OCI-LY3 (cell line): ENCODE measurements at regions not wholly inside any gene's neighbourhood (a gene's known extent, or its start where the extent isn't known, plus 50 kb on each side); places are given as distances from the start of the nearest gene placed in this dataset.
"Not testable (repeated sequence)": the region's sequence is repeated elsewhere in the genome, so short reads cannot be mapped to it uniquely, and the experiment has no call there.

Source experiments
- H2AFZ ChIP-seq: fragments of 200-600, 300-600 bp; shearing (Covaris generic); 2 replicates; pipeline ENCODE4 v1.6.0; 2014; ENCODE audit warnings: antibody characterized with exemption, low read depth, low read length
- H3K27ac ChIP-seq: fragments of 200-600, 300-600 bp; sonication (generic); 2 replicates; pipeline ENCODE4 v1.5.1; 2014; ENCODE audit warnings: mild to moderate bottlenecking, low read length, moderate library complexity, mixed read lengths
- H3K27me3 ChIP-seq: fragments of 200-600, 300-600 bp; sonication (generic); 2 replicates; pipeline ENCODE4 v1.6.1; 2014; ENCODE audit warnings: low read depth, low read length, mixed read lengths
- H3K36me3 ChIP-seq: fragments of 200-600, 300-600 bp; sonication (generic); replicated peaks from 2 replicates; pipeline ENCODE3; 2014; ENCODE audit warnings: low read depth, low read length, mixed read lengths
- H3K4me1 ChIP-seq: fragments of 300-600, 200-600 bp; sonication (generic); 2 replicates; pipeline ENCODE4 v1.6.1; 2014; ENCODE audit warnings: low read length, mixed read lengths
- H3K4me2 ChIP-seq: fragments of 200-600, 300-600 bp; sonication (generic); 2 replicates; pipeline ENCODE4 v1.6.1; 2014; ENCODE audit warnings: low read length, mixed read lengths
- H3K4me3 ChIP-seq: fragments of 300-600, 200-600 bp; sonication (generic); 2 replicates; pipeline ENCODE4 v1.5.1; 2014; ENCODE audit warnings: antibody characterized with exemption, mild to moderate bottlenecking, low read length, moderate library complexity
- H3K79me2 ChIP-seq: fragments of 300-600, 200-600 bp; shearing (Covaris generic); 2 replicates; pipeline ENCODE4 v1.6.1; 2014; ENCODE audit warnings: mild to moderate bottlenecking, low read length, mixed read lengths
- H3K9ac ChIP-seq: fragments of 300-600, 200-600 bp; shearing (Covaris generic); 2 replicates; pipeline ENCODE4 v1.6.0; 2014; ENCODE audit warnings: mild to moderate bottlenecking, low read length, moderate library complexity
- H3K9me3 ChIP-seq: fragments of 200-600, 300-600 bp; shearing (Covaris generic); 2 replicates; pipeline ENCODE4 v1.6.1; 2014; ENCODE audit warnings: low read length, mixed read lengths; ENCODE audit not compliant: insufficient read depth
- H4K20me1 ChIP-seq: fragments of 200-600, 300-600 bp; sonication (generic); 2 replicates; pipeline ENCODE4 v1.6.1; 2016; ENCODE audit warnings: low read length, mixed read lengths; ENCODE audit not compliant: insufficient read depth
- EZH2phosphoT487 ChIP-seq: fragments of 200-600 bp; shearing (Covaris generic); IDR thresholded peaks from 2 replicates; pipeline ENCODE4 v1.6.1; 2018; ENCODE audit warnings: antibody characterized with exemption, mixed run types, low read depth
- TF ChIP-seq, protein P1 (sequence below): fragments of 200-600, 300-600 bp; sonication (generic); IDR thresholded peaks from 2 replicates; pipeline ENCODE4 v1.5.1; 2014; ENCODE audit warnings: antibody characterized with exemption, low read length, low read depth

DNA sequence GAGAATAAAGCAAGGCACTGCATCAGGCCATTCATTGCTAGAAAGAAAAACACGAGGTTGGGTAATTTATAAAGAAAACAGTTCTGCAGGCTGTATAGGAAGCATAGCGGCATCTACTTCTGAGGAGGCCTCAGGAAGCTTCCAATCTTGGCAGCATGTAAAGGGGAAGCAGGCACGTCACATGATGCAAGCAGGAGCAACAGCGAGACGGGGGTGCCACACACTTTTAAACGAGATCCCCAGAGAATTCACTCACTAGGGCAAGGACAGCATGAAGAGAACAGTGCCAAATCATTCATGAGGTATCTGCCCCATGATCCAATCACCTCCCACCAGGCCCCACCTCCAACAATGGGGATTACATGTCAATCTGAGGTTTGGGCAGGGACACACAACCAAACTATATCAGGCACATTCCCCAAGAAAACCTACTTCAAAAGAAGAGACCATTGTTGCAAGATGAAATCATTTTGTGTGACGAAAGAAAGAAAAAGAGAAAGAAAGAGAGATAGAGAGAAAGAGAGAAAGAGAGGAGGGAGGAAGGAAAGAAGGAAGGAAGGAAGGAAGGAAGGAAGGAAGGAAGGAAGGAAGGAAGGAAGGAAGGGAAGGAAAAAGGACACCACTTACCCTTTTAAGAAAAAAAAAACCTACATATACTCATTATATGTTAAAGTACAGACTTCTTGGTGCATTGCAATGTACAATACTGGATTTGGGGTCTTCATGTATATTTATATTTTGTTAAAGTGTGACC lies 95.9 kb upstream of the PLEKHG1 start:
- Histone ChIP-seq H4K20me1 (no peaks in the 10 kb centered on the region), H3K79me2 (no peaks in the 10 kb centered on the region), H3K36me3 (no peaks in the 10 kb centered on the region), H3K4me2 (peak overlapping the region; percentile 44), H3K9ac (no peak overlapping the region), H2AFZ (peak overlapping the region; percentile 52; the same call in 1 of the 2 replicates), H3K27me3 (no peaks in the 10 kb centered on the region), H3K4me3 (no peak overlapping the region), H3K27ac (no peak overlapping the region), H3K4me1 (0 out of 2 replicates have a peak, but pooled peaks cover 5% of the 10 kb centered on the region), H3K9me3 (no peaks in the 10 kb centered on the region)
- TF ChIP-seq, protein P1, sequence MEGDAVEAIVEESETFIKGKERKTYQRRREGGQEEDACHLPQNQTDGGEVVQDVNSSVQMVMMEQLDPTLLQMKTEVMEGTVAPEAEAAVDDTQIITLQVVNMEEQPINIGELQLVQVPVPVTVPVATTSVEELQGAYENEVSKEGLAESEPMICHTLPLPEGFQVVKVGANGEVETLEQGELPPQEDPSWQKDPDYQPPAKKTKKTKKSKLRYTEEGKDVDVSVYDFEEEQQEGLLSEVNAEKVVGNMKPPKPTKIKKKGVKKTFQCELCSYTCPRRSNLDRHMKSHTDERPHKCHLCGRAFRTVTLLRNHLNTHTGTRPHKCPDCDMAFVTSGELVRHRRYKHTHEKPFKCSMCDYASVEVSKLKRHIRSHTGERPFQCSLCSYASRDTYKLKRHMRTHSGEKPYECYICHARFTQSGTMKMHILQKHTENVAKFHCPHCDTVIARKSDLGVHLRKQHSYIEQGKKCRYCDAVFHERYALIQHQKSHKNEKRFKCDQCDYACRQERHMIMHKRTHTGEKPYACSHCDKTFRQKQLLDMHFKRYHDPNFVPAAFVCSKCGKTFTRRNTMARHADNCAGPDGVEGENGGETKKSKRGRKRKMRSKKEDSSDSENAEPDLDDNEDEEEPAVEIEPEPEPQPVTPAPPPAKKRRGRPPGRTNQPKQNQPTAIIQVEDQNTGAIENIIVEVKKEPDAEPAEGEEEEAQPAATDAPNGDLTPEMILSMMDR = no peak
- TF ChIP-seq EZH2phosphoT487 = no peak

DNA sequence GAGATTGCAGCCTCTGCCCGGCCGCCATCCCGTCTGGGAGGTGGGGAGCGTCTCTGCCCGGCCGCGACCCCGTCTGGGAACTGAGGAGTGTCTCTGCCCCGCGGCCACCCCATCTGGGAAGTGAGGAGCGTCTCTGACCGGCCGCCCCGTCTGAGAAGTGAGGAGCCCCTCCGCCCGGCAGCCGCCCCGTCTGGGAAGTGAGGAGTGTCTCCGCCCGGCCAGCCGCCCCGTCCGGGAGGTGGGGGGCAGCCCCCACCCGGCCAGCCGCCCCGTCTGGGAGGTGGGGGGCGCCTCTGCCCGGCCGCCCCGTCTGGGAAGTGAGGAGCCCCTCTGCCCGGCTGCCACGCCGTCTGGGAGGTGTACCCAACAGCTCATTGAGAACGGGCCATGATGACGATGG lies 92.3 kb upstream of the PLEKHG1 start:
- H3K36me3 ChIP-seq, H3K4me3 ChIP-seq, H3K27ac ChIP-seq, H3K79me2 ChIP-seq, H3K27me3 ChIP-seq, H2AFZ ChIP-seq, H3K4me2 ChIP-seq, H3K9me3 ChIP-seq, H3K9ac ChIP-seq, H4K20me1 ChIP-seq: not testable (repeated sequence)
- peaks cover 18% of the 10 kb centered on the region for H3K4me1 ChIP-seq

DNA sequence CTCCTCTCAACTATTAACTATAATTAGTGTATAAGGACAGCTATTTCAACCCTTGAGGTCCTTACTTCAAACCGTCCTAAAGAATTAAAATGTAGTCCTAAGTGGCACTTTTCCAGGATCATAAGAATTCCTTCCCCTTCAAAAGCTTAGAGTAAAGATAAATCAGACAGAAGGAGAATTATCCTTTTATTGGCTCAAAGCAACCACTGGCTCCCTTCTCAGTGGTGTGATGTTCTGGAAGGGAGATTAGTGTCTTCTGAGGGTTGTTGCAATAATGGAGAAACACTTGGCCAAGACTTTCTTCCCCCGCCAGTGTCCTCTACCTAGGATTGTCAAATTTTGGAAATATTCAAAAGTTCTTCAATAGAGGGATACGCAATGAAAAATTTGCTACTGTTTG lies 89.1 kb upstream of the PLEKHG1 start:
- Histone ChIP-seq H3K36me3 (no peaks in the 10 kb centered on the region), H3K79me2 (no peaks in the 10 kb centered on the region), H3K4me3 (no peak overlapping the region), H3K4me1 (peaks cover 13% of the 10 kb centered on the region), H3K27me3 (no peaks in the 10 kb centered on the region), H3K9ac (no peak overlapping the region), H3K27ac (no peak overlapping the region), H3K9me3 (no peaks in the 10 kb centered on the region), H3K4me2 (no peak overlapping the region), H4K20me1 (no peaks in the 10 kb centered on the region), H2AFZ (no peak overlapping the region)
- TF ChIP-seq, protein P1 = no peak
- TF ChIP-seq EZH2phosphoT487 = no peak

DNA sequence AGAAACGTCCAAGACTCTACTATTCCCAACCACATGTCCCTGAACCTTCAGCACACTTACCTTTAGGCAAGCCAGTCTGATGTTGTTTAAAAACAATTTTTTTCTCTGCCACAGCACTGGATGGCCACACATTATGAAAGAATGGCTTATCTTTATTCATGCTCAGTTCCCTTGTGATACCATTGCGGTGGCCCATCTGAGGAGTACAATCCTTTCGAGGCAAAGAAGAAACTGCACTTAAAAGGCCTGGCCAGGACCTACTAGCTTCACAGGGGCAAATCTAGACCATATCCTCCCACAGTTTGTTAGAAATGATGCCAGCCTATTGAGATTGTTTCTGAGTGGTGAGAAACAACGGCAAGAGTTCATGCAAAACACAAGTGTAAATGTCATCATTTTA lies 88.4 kb upstream of the PLEKHG1 start:
- H3K9me3 ChIP-seq = no peaks in the 10 kb centered on the region
- no peak overlapping the region for H3K27ac ChIP-seq
- no peak overlapping the region for H3K9ac ChIP-seq
- H3K4me1 ChIP-seq = peaks cover 13% of the 10 kb centered on the region
- H4K20me1 ChIP-seq = no peaks in the 10 kb centered on the region
- H3K27me3 ChIP-seq = no peaks in the 10 kb centered on the region
- H3K4me2 ChIP-seq = peak overlapping the region; percentile 9
- no peaks in the 10 kb centered on the region for H3K36me3 ChIP-seq
- H2AFZ ChIP-seq = no peak overlapping the region
- no peak for TF ChIP-seq EZH2phosphoT487
- TF ChIP-seq, protein P1 = no peak
- H3K79me2 ChIP-seq = no peaks in the 10 kb centered on the region
- H3K4me3 ChIP-seq = no peak overlapping the region
